ENCODE measurements at regions not wholly inside any gene's neighbourhood (a gene's known extent, or its start where the extent isn't known, plus 50 kb on each side); places are given as distances from the start of the nearest gene placed in this dataset.

- H3K27ac ChIP-seq (ENCODE audit: extremely low read depth, low read depth, low read length), result no peak overlapping the region
- ChIA-PET CTCF (no interaction called here), POLR2A (no interaction called here)
- no peak overlapping the region for H3K4me3 ChIP-seq (ENCODE audit: low read depth, low read length)
- H3K36me3 ChIP-seq (ENCODE audit: control insufficient read depth in 2 of 2, insufficient read depth in 1 of 2, low read length in 2 of 2), result no peaks in the 10 kb centered on the region
- H3K9me3 ChIP-seq (ENCODE audit: control insufficient read depth, insufficient read depth, low read depth, low read length), result no peaks in the 10 kb centered on the region
- H3K4me1 ChIP-seq (ENCODE audit: control insufficient read depth, insufficient read depth, low read length), result no peaks in the 10 kb centered on the region
- TF ChIP-seq MZF1 (tag by site-specific recombination; IDR thresholded peaks at IDR 0.05; ENCODE audit: borderline replicate concordance) (no peak), ZBTB17 (tag by site-specific recombination; IDR thresholded peaks at IDR 0.05) (no peak), SETDB1 (IDR thresholded peaks at IDR 0.05; ENCODE audit: insufficient read length, low read length) (no peak), SP7 (tag by site-specific recombination; IDR thresholded peaks at IDR 0.05) (0 out of 2 replicates have a peak, but pooled peaks have one; percentile 33)
Observed at GRCh38 chr10:108393089-108393488, 1228.6 kb upstream of the SORCS1 start.

DNA sequence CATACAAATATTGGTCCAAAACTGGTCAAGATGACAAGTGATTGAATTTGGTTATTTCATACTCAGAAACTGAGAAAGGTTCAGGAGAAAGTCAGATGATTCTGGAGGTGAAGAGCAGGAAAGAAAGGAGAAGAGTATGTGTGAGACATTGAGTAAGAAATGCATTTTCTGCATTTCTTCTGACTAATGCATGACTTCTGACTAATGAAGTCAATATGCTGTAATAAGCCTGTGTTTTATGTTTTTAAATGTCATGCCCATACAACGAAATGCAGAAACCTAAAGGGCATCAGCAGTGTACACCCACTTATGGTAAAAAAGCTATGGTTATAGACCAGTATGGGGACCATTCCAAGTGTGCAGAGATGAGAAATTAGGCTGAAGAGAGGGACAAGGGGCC is 1227.8 kb upstream of the SORCS1 start:
- Histone ChIP-seq H3K36me3 (ENCODE audit: control insufficient read depth in 2 of 2, insufficient read depth in 1 of 2, low read length in 2 of 2) (no peaks in the 10 kb centered on the region), H3K4me3 (ENCODE audit: low read depth, low read length) (no peak overlapping the region), H3K9me3 (ENCODE audit: control insufficient read depth, insufficient read depth, low read depth, low read length) (no peaks in the 10 kb centered on the region), H3K4me1 (ENCODE audit: control insufficient read depth, insufficient read depth, low read length) (no peaks in the 10 kb centered on the region), H3K27ac (ENCODE audit: extremely low read depth, low read depth, low read length) (no peak overlapping the region)
- CTCF ChIA-PET, result no interaction called here
- POLR2A ChIA-PET, result no interaction called here
- TF ChIP-seq IKZF3 (tag by site-specific recombination; IDR thresholded peaks at IDR 0.05) (no peak), ZNF624 (tag by site-specific recombination; IDR thresholded peaks at IDR 0.05) (no peak), ZNF2 (tag by site-specific recombination; IDR thresholded peaks at IDR 0.05) (no peak), ZNF133 (tag by site-specific recombination; IDR thresholded peaks at IDR 0.05) (no peak), ZNF416 (tag by site-specific recombination; IDR thresholded peaks at IDR 0.05) (no peak), PATZ1 (tag by site-specific recombination; IDR thresholded peaks at IDR 0.05) (no peak), ZNF202 (tag by site-specific recombination; IDR thresholded peaks at IDR 0.05; ENCODE audit: borderline replicate concordance) (no peak)
- TF ChIP-seq, protein P1, sequence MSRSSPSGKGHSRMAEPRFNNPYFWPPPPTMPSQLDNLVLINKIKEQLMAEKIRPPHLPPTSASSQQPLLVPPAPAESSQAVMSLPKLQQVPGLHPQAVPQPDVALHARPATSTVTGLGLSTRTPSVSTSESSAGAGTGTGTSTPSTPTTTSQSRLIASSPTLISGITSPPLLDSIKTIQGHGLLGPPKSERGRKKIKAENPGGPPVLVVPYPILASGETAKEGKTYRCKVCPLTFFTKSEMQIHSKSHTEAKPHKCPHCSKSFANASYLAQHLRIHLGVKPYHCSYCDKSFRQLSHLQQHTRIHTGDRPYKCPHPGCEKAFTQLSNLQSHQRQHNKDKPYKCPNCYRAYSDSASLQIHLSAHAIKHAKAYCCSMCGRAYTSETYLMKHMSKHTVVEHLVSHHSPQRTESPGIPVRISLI (tag by site-specific recombination; IDR thresholded peaks at IDR 0.05), result no peak

GRCh38 chr10:108388706-108389105 is 1224.2 kb upstream of the SORCS1 start:
- H3K4me1 ChIP-seq (ENCODE audit: control insufficient read depth, insufficient read depth, low read length), result no peaks in the 10 kb centered on the region
- no peaks in the 10 kb centered on the region for H3K36me3 ChIP-seq (ENCODE audit: control insufficient read depth in 2 of 2, insufficient read depth in 1 of 2, low read length in 2 of 2)
- H3K4me3 ChIP-seq (ENCODE audit: low read depth, low read length), result no peak overlapping the region
- no peak overlapping the region for H3K27ac ChIP-seq (ENCODE audit: extremely low read depth, low read depth, low read length)
- TF ChIP-seq, protein P2, sequence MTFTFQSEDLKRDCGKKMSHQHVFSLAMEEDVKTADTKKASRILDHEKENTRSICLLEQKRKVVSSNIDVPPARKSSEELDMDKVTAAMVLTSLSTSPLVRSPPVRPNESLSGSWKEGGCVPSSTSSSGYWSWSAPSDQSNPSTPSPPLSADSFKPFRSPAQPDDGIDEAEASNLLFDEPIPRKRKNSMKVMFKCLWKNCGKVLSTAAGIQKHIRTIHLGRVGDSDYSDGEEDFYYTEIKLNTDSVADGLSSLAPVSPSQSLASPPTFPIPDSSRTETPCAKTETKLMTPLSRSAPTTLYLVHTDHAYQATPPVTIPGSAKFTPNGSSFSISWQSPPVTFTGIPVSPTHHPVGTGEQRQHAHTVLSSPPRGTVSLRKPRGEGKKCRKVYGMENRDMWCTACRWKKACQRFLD (tag by site-specific recombination; IDR thresholded peaks at IDR 0.05), result no peak
- TF ChIP-seq, protein P3, sequence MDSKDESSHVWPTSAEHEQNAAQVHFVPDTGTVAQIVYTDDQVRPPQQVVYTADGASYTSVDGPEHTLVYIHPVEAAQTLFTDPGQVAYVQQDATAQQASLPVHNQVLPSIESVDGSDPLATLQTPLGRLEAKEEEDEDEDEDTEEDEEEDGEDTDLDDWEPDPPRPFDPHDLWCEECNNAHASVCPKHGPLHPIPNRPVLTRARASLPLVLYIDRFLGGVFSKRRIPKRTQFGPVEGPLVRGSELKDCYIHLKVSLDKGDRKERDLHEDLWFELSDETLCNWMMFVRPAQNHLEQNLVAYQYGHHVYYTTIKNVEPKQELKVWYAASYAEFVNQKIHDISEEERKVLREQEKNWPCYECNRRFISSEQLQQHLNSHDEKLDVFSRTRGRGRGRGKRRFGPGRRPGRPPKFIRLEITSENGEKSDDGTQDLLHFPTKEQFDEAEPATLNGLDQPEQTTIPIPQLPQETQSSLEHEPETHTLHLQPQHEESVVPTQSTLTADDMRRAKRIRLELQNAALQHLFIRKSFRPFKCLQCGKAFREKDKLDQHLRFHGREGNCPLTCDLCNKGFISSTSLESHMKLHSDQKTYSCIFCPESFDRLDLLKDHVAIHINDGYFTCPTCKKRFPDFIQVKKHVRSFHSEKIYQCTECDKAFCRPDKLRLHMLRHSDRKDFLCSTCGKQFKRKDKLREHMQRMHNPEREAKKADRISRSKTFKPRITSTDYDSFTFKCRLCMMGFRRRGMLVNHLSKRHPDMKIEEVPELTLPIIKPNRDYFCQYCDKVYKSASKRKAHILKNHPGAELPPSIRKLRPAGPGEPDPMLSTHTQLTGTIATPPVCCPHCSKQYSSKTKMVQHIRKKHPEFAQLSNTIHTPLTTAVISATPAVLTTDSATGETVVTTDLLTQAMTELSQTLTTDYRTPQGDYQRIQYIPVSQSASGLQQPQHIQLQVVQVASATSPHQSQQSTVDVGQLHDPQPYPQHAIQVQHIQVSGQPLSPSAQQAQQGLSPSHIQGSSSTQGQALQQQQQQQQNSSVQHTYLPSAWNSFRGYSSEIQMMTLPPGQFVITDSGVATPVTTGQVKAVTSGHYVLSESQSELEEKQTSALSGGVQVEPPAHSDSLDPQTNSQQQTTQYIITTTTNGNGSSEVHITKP (tag by site-specific recombination; IDR thresholded peaks at IDR 0.05), result no peak
- TF ChIP-seq OVOL3 (tag by site-specific recombination; IDR thresholded peaks at IDR 0.05) (no peak), GFI1B (tag by site-specific recombination; IDR thresholded peaks at IDR 0.05) (no peak), ZNF174 (tag by site-specific recombination; IDR thresholded peaks at IDR 0.05) (no peak), GLIS2 (tag by site-specific recombination; IDR thresholded peaks at IDR 0.05) (no peak), ZNF175 (tag by site-specific recombination; IDR thresholded peaks at IDR 0.05) (no peak), ZNF121 (tag by site-specific recombination; IDR thresholded peaks at IDR 0.05) (no peak), TCF7L2 (IDR thresholded peaks at IDR 0.05; ENCODE audit: borderline replicate concordance, low read depth, low read length) (no peak), KLF7 (tag by site-specific recombination; IDR thresholded peaks at IDR 0.05; ENCODE audit: borderline replicate concordance) (no peak), ZNF521 (tag by site-specific recombination; IDR thresholded peaks at IDR 0.05) (no peak), ZNF558 (tag by site-specific recombination; IDR thresholded peaks at IDR 0.05) (no peak), ZNF548 (tag by site-specific recombination; IDR thresholded peaks at IDR 0.05) (no peak)
- ChIA-PET POLR2A (no interaction called here), CTCF (no interaction called here)
- no peaks in the 10 kb centered on the region for H3K9me3 ChIP-seq (ENCODE audit: control insufficient read depth, insufficient read depth, low read depth, low read length)
